ENCODE measurements at regions not wholly inside any gene's neighbourhood (a gene's known extent, or its start where the extent isn't known, plus 50 kb on each side); places are given as distances from the start of the nearest gene placed in this dataset.

GRCh38 chr10:4767033-4767814, 58.8 kb upstream of the AKR1E2 start:
- TF ChIP-seq POLR2A (IDR thresholded peaks at IDR 0.05; ENCODE audit: low read depth, low read length) (no peak), POLR2AphosphoS5 (IDR thresholded peaks at IDR 0.05; ENCODE audit: low read depth, low read length) (no peak), SPI1 (IDR thresholded peaks at IDR 0.05; ENCODE audit: low read depth, low read length) (no peak), TAF1 (IDR thresholded peaks at IDR 0.05; ENCODE audit: low read depth, low read length) (no peak), POU2F2 (IDR thresholded peaks at IDR 0.05; ENCODE audit: low read depth, low read length) (no peak)
